Spleen (tissue), 7 donors: ENCODE measurements at regions not wholly inside any gene's neighbourhood (a gene's known extent, or its start where the extent isn't known, plus 50 kb on each side); places are given as distances from the start of the nearest gene placed in this dataset.

ENCODE experiments used
- POLR2A ChIP-seq, 3 donors: fragments of 450-650 bp; IDR thresholded peaks; one replicate each; pipeline ENCODE4 v1.5.1; 2017; ENCODE audit warnings: antibody characterized with exemption in 3 of 3, mild to moderate bottlenecking in 1 of 3
- POLR2AphosphoS5 ChIP-seq, 3 donors: sonication (generic); formaldehyde crosslinking; IDR thresholded peaks; one replicate each; pipeline ENCODE4 v1.5.1; 2017; ENCODE audit warnings: antibody characterized with exemption in 3 of 3
- TF ChIP-seq, protein P1 (sequence below), 11 experiments: fragments of 200-600 bp in 7 of 11; fragments of 450-650 bp in 4 of 11; sonication (generic) in 4 of 11; IDR thresholded peaks in 8 of 11; conservative IDR thresholded peaks in 3 of 11; 1 replicate in 7 of 11; 2 replicates in 4 of 11; pipeline versions ENCODE4 v1.4.0 to v1.8.0; 2016 to 2021; ENCODE audit warnings: antibody characterized with exemption in 11 of 11, inconsistent platforms in 4 of 11, mild to moderate bottlenecking in 1 of 11
- donor health status: DM: no; HTN: no; CAD: no; lungs with moderate emphysema.
- donor health status: DM: no; HTN: no; CAD: no.
- donor health status: DM: no; HTN: no; CAD: no.

DNA sequence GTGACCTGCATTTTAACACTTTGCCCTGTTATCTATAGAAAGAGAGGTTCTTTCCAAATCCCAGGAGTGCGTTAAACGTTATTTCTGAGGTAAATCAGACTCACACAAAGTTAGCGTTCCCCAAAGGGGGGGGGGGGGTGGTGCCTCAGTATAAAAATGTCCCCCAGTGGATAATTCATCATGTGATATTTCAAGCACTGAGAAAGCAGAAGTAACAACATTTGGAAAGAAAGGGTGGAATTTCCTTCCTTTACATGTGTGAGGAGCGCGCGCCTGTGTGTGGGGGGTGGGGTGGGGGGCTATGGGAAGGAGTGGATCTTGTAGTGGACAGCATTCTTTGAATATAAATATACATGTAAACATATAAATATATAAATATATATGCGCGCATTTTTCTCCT lies 630.9 kb downstream of the NYAP2 start:
- TF ChIP-seq, protein P1, sequence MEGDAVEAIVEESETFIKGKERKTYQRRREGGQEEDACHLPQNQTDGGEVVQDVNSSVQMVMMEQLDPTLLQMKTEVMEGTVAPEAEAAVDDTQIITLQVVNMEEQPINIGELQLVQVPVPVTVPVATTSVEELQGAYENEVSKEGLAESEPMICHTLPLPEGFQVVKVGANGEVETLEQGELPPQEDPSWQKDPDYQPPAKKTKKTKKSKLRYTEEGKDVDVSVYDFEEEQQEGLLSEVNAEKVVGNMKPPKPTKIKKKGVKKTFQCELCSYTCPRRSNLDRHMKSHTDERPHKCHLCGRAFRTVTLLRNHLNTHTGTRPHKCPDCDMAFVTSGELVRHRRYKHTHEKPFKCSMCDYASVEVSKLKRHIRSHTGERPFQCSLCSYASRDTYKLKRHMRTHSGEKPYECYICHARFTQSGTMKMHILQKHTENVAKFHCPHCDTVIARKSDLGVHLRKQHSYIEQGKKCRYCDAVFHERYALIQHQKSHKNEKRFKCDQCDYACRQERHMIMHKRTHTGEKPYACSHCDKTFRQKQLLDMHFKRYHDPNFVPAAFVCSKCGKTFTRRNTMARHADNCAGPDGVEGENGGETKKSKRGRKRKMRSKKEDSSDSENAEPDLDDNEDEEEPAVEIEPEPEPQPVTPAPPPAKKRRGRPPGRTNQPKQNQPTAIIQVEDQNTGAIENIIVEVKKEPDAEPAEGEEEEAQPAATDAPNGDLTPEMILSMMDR (IDR thresholded peaks at IDR 0.05 in 8 of 11, conservative IDR thresholded peaks at IDR 0.05 in 3 of 11): no peak
- TF ChIP-seq POLR2AphosphoS5 (IDR thresholded peaks at IDR 0.05) (no peak), POLR2A (IDR thresholded peaks at IDR 0.05) (no peak)
